DMS 273 (cell line): ENCODE measurements at regions not wholly inside any gene's neighbourhood (a gene's known extent, or its start where the extent isn't known, plus 50 kb on each side); places are given as distances from the start of the nearest gene placed in this dataset.
"Not testable (repeated sequence)": the region's sequence is repeated elsewhere in the genome, so short reads cannot be mapped to it uniquely, and the experiment has no call there.

Source experiments
- DNase-seq: peaks from one replicate; lab custom pipeline; 2025; ENCODE audit not compliant: unreplicated experiment; lab: John Stamatoyannopoulos, UW

DNA sequence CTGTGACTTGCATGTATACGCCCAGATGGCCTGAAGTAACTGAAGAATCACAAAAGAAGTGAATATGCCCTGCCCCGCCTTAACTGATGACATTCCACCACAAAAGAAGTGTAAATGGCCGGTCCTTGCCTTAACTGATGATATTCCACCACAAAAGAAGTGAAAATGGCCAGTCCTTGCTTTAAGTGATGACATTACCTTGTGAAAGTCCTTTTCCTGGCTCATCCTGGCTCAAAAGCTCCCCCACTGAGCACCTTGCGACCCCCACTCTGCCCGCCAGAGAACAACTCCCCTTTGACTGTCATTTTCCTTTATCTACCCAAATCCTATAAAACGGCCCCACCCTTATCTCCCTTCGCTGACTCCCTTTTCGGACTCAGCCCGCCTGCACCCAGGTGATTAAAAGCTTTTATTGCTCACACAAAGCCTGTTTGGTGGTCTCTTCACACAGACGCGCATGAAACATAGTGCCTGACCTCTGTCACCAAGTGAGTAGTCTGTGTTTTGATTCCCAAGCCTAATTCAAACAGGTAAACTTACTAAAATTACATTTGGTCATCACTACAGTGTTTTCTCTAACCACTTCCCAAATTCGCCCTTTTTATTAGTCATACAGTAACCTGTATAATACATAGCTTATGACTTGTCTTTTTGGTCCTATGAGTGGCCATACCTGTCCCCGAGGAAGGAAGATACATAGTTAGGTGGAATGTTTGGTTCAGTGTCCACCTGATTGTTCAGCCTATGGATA is 140.7 kb upstream of the PROK2 start:
- DNase-seq, result not testable (repeated sequence)

DNA sequence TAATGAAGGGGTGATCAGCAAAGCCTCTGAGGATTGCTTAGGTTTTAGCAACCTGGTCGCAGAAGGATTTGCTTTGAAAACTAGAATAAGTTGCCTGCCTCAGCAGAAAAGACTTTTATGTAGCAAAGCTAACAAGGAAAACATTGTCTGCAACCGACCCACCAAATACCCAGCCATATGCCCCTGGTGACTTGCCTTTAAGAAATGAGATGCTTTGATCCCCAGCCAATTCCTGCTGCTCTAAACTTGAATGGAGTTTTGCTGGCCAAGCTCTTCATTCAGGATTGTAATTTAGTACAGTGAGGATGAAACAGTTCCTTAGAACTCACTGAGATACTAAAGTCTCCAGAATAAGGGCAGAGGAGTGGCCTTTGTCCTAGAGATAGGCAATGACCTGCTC is 139.8 kb upstream of the PROK2 start:
- peak; percentile 66 for DNase-seq

DNA sequence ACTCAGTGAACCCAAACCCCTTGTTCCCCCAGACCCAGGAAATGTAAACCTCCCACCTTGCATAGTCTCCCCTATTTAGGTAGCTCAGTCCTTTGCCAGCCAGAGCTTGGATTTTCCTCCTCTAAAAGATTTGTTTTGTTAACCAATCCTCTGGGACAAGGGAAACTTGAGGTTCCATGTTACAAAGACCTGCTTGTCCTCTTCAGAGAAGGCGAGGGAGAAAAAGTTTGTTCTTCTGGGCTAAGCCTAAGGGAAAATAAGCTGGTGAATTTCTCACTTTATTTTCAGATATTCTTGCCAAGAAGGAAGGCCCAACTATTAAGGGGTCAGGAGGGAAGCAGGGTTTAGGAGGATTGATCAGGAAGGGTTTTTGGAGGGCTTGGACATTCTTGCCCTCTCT is 136.1 kb upstream of the PROK2 start:
- no peak for DNase-seq

DNA sequence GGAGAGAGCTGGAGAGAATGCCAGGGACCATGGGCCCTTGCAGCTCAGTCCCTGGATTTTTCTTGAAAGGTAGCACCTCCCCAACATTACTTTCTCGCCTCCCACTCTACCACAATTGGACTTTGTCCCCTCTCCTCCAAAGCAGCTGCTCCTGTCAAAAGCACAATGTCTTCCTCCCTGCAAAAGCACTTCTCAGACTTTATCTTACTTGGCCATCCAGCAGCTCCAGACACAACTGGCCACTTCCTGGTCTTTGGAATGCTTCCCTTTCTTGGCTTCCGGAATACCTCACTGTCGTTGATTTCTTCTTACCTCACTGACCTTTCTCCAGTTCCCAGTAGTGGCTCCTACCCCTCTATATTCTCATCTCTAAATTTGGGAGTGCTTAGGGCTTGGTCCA is 134.6 kb upstream of the PROK2 start:
- DNase-seq, result no peak

DNA sequence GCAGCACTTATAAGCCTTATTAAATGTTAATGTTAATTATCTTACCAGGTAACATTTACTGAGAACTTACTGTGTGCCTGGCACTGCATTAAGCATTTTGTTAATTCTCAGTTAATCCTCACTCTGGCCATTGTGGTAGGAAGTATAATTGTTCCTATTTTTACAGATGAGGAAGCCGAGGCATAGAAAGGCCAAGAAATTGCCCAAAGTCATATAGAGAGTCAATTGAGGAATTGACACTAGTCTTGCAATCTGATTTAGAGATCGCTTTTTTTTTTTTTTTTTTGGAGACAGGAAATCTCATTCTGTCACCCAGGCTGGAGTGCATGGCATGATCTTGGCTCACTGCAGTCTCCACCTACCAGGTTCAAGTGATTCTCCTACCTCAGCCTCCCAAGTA is 132.6 kb upstream of the PROK2 start:
- DNase-seq, result no peak

DNA sequence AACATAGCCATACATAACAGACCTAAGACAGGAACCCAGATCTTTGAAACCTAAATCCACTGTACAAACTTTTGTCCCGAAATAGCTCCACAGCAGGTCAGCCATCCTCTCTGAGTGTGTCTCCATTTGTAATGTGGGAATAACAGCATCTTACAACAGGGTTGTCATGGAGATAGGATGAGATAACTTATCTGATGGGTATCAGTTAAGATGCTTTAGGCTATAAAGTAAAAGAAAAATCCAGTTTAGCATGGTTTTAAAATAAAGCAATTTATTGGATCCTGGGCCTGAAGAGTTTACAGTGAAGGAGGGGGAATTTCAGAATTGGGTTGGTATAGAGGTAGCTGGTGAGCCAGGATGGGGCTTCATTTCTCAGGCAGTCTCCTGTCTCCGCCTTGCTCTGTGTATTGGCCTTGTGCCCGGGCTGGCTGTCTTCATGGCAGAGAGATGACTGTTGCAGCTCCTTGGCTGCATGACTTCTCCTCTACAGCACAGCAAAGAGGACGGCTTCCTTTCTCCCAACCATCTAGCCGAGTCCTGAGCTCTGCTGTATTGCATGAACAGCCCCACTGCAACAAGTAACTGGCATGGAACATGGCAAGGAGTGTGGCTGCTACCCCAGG is 131.9 kb upstream of the PROK2 start:
- DNase-seq, result no peak

DNA sequence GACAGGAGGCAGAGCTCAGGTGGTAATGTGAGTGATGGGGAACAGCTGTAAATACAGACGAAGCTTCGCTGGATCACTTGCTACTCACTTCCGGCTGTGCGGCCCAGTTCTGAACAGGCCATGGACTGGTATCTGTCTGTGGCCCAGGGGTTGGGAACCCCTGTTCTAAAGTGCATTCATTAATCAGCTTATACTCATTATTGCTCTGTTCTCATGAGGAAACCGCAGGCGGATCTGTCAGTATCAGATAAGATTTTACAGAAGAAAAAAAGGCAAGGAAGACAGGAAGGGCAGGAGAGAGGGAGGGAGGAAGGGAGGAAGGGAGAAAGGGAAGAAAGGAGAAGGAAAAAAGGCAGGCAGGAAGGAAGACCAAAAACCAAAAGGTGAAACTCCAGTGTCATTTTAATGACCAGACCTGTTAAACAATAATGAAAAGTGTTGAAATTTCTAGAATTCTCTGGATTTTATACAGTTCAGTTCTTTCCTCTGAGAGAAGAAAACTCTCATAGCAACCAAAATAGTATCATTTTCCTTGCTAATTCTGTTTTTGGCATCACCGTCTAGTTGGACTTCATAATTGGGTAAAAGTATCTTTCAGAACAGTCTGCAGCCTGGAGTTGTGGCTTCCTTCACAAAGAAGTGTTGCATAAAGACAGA is 128.0 kb upstream of the PROK2 start:
- DNase-seq, result no peak

DNA sequence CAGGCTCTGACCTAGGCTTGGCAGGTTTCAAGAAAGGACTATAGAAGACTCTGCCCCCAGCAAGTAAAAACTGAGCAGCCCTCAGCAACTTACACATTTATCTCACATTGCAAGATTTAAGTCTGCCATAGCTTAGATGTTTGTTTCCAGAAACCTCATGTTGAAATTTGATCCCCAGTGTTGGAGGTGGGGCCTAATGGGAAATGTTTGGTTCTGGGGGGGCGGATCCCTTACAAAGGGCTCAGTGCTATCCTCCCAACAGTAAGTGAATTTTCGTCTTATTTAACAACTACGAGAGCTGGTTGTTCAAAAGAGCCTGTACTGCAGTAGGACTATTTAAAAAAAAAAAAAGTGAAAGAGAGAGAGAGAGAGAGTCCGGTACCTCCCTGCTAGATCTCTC is 125.2 kb upstream of the PROK2 start:
- no peak for DNase-seq

DNA sequence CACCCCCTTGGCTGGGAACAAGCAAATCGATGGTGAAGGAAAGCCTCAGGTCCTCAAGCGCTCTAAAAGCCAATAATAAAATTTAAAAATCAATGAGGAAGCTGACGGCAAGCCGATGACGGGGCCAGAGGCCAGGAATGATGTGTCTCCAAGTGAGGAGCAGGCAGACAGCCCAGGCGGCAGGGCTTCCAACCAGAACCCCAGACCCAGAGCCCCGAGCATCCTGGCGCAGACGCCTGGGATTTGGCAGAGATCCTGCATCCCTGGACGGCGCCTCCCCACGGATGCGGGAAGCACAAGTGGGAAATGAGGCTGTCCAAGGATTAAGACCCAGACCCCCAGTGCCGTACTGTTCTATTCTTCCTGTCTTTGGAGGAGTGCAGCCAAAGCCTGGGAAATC is 123.0 kb upstream of the PROK2 start:
- DNase-seq, result no peak

DNA sequence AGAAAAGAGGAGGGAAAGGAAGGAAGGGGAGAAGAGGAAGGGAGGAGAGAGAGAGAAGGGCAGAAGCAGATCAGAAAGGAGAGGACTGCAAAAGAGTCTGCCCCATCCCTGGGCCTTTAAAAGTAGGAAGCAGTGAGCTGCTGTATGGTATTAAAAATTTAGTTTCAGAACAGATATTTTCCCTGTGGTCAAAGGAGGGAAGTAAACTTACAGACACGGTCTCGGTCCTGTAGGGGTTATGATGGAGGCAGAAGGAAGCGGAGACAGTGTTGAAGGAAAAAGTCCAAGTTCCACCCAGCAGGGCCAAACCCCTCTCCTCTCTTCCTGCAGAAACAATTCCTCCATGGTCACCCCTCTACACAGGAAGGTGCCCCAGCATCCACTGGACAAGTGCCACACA is 122.0 kb upstream of the PROK2 start:
- no peak for DNase-seq

DNA sequence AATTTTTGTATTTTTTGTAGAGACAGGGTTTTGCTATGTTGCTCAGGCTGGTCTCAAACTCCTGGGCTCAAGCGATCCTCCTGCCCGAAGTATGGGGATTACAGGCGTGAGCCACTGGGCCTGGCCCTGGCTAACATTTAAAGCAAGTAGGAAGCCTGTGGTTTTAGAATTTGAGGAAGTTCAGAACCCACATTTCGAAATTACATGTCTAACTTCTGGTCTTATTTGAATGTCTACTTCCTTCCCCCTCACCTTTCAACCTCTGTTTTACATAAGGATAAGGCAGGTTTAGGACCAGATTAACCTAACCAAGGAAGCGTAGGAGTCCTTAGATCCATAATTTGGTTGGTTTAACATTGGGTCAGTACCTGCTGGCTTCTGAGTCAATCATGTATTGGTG is 120.5 kb upstream of the PROK2 start:
- DNase-seq, result no peak

DNA sequence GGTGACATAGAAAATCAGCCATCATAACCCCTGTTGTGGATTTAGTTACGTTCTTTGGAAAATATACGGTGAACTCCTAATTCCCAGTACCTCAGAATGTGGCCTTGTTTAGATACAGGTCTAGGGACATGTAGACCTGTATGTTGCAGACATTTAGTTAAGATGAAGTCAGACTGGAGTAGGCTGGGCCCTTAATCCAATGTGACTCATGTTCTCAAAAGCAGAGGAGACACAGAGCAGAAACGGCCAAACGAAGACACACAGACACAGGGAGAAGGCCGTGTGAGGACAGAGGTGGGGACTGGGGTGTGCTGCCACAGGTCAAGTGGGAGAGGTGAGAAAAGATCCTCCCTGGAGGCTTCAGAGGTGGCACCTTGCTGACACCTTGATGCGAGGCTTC is 119.0 kb upstream of the PROK2 start:
- no peak for DNase-seq

DNA sequence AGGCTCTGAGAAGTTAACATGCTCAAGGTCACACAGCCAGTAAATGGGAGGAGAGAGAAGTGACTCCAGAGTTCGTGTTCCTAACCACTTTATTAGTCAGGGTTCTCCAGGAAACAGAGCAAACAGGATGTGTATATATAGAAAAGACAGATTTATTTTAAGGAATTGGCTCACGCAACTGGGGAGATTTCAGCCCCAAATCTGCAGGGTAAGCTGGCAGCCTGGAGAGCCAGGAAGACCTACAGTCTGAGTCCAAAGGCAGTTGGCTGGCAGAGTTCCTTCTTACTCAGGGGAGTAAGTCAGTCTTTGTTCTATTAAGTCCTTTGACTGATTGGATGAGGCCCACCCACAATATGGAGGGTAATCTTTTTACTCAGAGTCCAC is 118.2 kb upstream of the PROK2 start:
- no peak for DNase-seq

DNA sequence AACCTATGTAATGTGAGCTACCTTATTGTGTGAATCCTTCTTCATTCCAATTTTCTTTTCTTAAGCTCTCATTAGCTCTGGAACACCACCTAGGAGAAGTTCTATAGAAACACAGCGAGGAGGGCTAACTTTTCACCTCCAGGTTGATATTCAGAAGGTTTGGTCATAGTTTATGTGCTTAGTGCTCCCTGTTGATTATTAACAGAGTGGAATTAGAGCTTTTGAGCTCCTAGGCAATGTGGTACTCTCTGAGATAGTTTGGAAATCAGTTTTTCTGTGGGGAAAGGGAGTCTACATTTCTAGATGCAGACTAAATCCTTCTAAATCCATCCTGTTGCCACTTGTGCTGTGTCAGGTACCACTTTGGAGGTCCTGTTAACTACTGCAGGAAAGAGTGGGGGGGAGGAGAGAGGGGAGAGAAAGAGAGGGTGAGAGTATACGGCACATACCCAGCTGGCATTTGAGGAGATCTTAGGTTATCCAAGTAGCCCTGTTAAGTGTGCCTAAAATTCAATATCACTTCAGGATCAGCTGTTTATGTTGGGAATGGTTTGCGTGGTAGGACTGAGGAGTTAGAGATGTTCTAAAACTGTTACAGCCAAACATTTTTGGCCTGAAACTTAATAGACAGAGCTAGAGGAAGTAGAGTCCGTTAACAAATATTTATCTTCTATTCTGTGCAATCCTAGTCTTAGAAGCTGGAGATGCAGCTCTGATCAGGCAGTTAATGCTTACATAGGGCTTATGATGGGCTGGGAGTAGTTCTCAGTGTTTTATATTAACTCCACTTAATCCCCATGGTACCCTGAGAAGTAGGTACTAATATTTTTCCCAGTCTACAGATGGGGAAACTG is 117.5 kb upstream of the PROK2 start:
- no peak for DNase-seq

DNA sequence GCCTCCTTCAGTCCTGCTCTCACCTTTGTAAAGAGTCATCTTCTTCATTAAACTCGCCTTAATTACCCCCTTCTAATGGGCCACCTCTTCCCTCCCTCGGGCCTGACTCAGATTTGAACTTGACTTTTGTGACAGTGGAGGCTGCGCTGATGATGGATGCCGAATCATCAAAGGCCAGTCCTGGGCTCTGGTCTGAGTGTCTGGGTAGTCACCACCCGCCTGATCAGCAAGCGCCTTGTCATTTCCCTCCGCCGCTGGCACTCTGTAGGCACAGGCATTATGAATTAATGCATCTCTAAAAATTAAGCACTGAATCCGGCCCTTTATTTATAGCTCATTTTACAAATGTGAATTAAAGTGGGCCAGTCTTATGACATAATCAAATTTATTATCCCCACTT is 116.7 kb upstream of the PROK2 start:
- DNase-seq, result no peak

DNA sequence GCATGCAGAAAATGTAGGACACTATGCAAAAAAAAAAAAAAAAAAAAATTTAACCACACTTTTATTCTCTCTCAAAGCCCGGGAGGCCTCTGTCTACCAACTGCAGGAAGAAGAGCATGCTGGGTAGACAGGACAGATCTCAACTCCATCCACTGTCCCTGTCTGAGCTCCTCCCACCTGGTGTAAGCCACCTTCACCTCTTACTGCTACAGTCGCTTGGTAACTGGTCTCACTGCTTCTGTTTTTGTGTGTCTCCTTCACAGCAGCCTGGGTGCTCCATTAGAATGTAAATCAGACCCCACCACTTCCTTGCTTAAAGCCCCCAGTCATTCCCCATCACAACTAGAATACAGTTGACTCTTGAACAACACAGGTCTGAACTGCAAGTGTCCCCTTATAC is 115.1 kb upstream of the PROK2 start:
- no peak for DNase-seq

DNA sequence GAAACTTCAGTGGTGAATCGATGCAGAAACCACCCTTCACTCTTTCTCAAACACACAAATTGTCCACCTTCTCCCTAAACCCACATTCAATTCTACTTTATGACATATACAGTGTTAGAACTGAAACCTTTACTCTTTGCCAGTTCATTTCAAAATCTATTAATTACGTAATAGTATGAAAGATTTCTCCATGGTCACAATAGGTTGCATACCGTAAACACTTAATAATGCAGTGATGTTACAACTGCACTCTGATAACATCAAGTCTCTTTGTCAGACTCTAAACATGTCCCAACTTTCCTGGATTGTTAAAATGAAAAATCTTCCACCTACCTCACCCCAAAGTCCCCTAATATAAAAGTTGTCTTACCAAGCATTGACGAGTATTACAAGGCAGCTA is 111.8 kb upstream of the PROK2 start:
- no peak for DNase-seq

DNA sequence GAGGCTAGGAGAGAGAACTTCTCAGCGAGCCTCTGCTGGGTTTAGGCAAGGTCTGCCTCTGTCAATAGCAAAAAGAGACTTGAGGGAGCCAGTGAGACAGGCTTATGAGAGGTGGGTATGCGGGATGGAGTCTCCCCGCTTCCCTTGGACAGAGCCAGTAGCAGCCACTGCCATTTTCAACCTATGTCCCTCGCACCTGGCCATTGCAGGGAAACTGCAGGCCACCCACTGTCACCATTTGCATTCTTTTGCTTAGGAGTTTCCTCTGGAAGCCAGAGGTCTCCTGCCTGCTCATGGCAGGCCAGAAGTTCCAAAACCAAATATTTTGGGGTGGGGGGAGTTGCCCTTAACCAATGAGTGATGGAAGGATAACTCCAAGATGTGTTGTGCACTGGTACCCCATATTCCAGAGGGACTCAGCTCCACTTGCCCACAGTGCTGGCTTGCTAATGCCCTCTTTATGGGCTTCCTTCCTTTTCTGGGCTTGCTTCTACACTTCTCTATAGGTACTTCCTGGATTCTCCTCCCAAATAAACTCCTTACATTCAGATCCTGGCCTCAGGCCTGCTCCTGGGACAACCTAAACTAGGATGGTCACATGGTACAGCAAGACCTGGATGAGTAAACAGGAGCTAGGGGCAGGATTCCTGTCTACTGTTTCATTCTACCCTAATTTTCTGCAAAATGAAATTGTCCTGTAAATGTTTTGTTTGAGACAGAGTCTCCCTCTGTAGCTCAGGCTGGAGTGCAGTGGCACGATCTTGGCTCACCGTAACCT is 108.9 kb upstream of the PROK2 start:
- DNase-seq, result no peak

DNA sequence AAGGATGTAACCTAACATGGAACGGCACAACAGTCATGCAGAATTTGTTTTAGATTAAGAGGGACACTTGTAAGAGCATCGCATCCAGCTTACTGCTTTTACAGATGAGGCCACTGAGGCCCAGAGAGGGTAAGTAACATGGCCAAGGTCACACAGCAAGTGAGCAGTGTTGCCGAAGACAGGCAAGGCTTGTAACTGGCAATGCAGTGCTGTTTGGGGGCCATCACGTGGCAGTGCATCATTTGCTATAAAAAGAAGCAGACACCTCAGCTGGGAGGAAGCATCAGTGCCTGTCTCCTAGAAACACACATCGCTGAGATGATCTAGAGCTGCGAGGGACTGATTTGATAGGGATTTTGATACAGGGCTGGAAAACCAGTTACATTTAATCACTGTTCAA is 108.2 kb upstream of the PROK2 start:
- DNase-seq, result no peak

DNA sequence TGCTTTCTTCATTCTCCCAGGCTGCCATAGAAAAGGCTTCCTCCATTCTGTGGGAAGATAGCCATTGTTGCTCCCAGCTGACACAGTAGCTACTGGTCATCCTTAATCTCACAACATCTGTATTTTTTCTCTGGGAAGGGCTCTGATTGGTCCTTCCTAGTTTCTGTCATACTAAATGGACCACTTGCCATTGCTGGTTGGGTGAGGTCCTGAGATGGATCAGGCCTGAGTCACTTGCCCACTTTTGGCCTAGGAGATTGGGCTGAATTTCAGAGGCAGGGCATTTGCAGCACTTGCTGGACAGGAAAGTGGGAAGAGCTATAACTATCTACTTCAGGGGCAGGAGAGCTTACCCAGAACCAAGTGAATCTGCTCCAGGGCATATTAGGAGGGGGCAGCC is 106.5 kb upstream of the PROK2 start:
- DNase-seq, result no peak

DNA sequence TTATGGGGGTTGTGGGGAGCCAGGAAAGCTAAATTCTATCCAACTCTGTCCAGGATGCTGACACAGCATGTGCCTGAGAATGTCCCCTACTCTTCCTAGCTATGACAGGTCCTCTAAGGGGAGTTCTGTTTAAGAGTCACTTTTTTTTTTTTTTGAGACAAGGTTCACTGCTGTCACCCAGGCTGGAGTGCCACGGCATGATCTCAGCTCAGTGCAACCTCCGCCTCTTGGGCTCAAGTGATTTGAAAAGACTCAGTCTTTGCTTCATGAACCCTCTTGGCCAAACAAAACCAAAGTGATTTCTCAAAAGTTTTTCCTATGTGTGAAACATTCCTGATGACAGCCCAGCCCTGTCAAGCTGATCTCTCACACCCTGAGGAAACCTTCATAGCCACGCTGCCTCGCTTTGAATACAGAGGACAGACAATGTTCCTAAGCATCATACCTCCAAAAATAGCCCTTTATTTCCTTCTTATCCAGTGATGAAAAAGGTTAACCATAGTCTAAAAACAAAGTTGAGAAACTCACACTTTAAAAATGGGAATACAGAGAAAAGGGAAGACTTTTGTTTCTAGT is 105.5 kb upstream of the PROK2 start:
- DNase-seq, result no peak
